ENCODE measurements at regions not wholly inside any gene's neighbourhood (a gene's known extent, or its start where the extent isn't known, plus 50 kb on each side); places are given as distances from the start of the nearest gene placed in this dataset.

DNA sequence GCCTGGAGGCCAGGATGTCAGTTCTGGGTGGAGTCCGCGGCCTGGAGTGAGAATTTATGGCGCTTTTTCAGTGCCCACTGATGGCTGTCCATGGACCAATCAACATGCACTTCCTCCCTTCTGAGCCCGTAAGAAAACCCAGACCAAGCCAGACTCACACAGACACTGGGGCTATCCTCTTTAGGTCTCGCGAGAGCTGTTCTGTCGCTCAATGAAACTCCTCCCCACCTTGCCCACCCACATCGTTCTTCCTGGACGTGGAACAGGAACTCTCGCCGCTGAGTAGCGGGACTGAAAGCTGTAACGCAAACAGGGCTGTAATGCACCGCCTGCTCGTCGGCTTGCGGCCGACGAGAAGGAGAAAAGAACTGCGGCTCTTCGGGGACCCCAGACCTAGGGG is 833.0 kb upstream of the CADM2 start:
- TF ChIP-seq EZH2 (IDR thresholded peaks at IDR 0.05; ENCODE audit: low read length, unreplicated experiment) (no peak), EZH2phosphoT487 (IDR thresholded peaks at IDR 0.05; ENCODE audit: borderline replicate concordance, low read length) (no peak)
- TF ChIP-seq, protein P1, sequence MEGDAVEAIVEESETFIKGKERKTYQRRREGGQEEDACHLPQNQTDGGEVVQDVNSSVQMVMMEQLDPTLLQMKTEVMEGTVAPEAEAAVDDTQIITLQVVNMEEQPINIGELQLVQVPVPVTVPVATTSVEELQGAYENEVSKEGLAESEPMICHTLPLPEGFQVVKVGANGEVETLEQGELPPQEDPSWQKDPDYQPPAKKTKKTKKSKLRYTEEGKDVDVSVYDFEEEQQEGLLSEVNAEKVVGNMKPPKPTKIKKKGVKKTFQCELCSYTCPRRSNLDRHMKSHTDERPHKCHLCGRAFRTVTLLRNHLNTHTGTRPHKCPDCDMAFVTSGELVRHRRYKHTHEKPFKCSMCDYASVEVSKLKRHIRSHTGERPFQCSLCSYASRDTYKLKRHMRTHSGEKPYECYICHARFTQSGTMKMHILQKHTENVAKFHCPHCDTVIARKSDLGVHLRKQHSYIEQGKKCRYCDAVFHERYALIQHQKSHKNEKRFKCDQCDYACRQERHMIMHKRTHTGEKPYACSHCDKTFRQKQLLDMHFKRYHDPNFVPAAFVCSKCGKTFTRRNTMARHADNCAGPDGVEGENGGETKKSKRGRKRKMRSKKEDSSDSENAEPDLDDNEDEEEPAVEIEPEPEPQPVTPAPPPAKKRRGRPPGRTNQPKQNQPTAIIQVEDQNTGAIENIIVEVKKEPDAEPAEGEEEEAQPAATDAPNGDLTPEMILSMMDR (conservative IDR thresholded peaks at IDR 0.05; ENCODE audit: low read depth, low read length): no peak
